Body of pancreas (tissue), 4 donors: ENCODE measurements at regions not wholly inside any gene's neighbourhood (a gene's known extent, or its start where the extent isn't known, plus 50 kb on each side); places are given as distances from the start of the nearest gene placed in this dataset.

ENCODE experiments used
- CTCF ChIP-seq, 7 experiments: fragments of 450-650 bp in 4 of 7; fragments of 200-600 bp in 3 of 7; sonication (generic) in 3 of 7; IDR thresholded peaks; one replicate each; pipeline ENCODE4 v1.5.1; 2016 to 2019; ENCODE audit warnings: antibody characterized with exemption in 7 of 7
- POLR2A ChIP-seq, 3 donors: fragments of 450-650 bp; IDR thresholded peaks; one replicate each; pipeline ENCODE4 v1.6.1; 2016; ENCODE audit warnings: antibody characterized with exemption in 3 of 3, mild to moderate bottlenecking in 2 of 3

- TF ChIP-seq CTCF (IDR thresholded peaks at IDR 0.05) (no peak), POLR2A (IDR thresholded peaks at IDR 0.05) (no peak)
Observed at GRCh38 chr22:49208004-49208402, 619.7 kb downstream of the BRD1 start.
